IPS DF 19.7 (cell line): ENCODE measurements at regions not wholly inside any gene's neighbourhood (a gene's known extent, or its start where the extent isn't known, plus 50 kb on each side); places are given as distances from the start of the nearest gene placed in this dataset.

ENCODE experiments used
- DNase-seq: peaks from one replicate; pipeline ENCODE4 v3.0.0-alpha.2; 2013; ENCODE audit warnings: low read depth, low spot score

GRCh38 chr11:11140510-11140909, 212.5 kb downstream of the CSNK2A3 start:
- no peak for DNase-seq

- DNase-seq: no peak
Measured at GRCh38 chr11:11137339-11137738, 215.7 kb downstream of the CSNK2A3 start.

DNA sequence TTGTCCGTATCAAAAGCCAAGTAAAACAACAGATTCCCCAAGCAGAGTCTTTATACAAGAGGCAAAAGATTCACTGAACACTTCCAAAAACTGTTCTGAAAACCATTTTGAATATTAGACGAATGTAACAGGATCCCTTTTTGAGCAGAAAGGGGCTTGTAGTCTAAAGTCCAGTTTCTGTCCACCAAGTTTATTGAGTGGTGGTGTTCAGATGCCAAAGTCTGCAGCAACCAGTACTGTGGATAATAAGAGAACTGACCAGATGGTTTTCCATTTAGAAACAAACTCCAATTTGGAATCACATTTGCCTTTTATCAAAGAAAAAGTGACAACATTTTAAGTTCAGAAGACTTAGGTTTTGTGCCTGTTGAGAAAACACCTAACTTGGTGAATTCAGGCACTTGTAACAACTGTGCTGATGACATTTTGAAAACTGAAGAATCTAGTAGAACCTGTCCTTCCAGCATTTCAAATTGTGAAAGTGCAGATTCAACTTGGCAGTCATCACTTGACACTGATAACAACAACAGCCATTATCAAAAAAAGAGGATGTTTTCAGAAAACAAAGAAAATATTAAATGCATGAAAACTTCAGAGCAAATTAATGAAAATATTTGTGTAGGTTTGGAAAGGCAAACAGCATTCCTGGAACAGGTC, 217.1 kb downstream of the CSNK2A3 start:
- DNase-seq: no peak

DNA sequence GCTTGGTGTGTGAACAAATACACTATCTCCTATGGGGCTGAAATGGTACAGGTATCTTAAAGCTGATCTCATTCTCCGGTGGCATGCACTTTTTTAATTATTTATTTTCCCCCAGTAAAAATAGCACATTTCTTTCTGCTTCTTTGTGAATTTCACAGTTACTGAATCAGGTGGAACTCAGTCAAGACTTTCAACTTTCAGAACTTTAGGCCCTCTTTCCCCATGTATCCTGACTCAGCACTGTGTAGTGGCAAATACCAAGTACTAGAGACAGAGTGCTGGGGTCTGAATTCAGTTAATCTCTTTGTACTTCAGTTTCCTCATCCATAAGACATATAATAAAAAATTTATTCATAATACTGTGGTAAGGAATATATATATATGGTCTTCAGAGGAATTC, 223.9 kb downstream of the CSNK2A3 start:
- DNase-seq: no peak

DNA sequence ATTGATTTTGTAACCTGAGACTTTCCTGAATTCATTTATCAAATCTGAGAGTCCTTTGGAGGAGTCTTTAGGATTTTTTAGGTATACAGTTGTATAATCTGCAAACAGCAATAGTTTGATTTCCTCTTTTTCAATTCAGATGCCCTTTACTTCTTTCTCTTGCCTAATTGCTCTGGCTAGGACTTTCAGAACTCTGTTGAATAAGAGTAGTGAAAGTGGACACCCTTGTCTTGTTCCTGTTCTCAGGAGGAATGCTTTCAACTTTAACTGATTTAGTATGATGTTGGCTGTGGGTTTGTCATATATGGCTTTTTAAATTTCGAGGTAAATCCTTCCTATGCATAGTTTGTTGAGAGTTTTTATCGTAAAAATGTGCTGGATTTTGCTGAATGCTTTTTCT, 227.4 kb downstream of the CSNK2A3 start:
- no peak for DNase-seq

GRCh38 chr11:11122749-11123148, 230.3 kb downstream of the CSNK2A3 start:
- no peak for DNase-seq

DNA sequence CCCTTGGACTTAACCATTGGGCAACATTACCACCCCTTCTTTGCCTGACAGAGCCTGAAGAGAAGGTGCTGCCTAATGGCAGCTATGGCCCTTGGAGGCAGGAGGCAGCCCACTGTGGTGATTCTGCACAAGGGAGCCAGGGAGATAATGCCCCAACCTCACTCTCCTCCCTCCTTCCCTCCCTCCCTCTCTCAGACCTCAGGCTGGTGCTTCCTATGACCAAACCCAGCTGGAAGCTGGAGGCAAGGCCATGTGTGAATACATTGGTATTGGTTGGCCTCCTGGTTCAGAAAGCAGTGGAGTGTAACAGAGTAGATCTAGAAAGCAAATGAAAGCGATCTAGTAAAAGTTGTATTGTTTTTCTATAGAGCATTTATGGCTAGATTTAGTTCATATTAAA, 233.1 kb downstream of the CSNK2A3 start:
- no peak for DNase-seq

DNA sequence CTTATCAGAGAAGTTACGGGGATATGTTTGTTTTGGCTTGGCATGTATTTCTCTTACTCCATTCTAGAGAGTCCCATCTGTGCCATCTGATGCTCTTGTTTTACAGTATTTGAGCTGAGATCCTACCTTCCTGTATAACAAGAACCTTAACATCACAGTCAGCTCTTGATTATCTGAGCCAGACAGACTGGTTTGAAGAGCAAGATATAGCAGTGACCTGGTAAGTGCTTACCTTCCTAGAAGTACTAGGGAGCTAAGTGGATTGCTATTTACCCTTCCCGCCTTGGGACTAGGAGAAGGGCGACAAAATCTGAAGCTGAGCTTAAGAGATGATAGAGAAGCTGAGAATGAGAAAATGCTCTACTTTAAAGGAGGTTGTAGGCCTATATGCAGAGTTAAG, 235.3 kb downstream of the CSNK2A3 start:
- no peak for DNase-seq

DNA sequence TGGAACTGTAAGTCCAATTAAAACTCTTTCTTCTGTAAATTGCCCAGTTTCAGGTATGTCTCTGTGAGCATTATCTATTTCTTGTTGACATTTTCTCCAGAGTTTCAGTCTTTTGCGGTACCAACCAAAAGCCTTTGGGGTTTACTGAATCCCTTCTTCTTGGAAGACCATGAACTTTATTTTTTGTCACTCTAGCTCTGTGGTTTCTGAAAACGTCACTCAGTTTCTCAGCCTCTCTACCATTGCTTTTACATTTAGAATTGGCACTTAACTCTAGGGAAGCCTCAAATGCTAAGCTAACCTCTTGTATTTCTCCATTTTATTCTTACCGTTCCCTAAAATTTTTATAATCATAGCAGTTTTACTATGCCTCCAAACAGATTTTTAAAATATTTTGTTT, 237.6 kb downstream of the CSNK2A3 start:
- DNase-seq: no peak

DNA sequence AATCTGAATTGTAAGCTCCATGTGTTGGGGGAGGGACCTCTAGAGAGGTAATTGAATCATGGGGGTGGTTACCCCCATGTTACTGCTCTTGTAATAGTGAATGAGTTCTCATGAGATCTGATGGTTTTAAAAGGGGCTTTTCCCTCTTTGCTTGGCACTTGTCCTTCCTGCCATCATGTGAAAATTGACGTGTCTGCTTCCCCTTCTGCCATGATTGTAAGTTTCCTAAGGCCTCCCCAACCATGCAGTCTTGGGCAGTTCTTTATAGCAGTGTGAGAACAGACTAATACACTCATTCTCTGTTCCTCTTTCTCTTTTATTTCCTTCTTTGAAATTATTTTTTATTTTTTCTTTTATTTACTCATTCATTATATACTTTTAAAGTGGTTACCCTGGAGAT, 239.4 kb downstream of the CSNK2A3 start:
- no peak for DNase-seq

DNA sequence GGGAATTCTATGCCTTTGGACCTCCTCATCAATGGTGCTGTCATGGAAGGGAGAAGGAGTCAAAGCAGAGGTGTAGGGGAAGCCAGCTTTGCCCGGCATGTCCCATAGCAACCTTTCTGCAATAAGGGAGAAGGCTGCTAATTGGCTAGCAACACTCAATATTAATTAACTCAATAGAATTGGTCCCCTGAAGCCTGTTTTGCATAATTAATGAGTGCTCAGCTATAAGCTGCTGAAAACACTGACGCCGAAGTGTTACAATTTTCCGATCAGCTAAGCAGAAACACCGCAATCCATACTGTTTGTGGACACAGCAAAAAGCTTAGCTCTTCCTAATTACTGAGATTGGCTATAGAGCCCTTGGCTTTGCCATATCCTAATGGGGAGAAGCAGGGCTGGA, 245.0 kb downstream of the CSNK2A3 start:
- DNase-seq: no peak

- DNase-seq: no peak
Measured at GRCh38 chr11:11107076-11107723, 245.8 kb downstream of the CSNK2A3 start.

GRCh38 chr11:11105361-11105760, 247.5 kb upstream of the ZBED5 start:
- DNase-seq: no peak

DNA sequence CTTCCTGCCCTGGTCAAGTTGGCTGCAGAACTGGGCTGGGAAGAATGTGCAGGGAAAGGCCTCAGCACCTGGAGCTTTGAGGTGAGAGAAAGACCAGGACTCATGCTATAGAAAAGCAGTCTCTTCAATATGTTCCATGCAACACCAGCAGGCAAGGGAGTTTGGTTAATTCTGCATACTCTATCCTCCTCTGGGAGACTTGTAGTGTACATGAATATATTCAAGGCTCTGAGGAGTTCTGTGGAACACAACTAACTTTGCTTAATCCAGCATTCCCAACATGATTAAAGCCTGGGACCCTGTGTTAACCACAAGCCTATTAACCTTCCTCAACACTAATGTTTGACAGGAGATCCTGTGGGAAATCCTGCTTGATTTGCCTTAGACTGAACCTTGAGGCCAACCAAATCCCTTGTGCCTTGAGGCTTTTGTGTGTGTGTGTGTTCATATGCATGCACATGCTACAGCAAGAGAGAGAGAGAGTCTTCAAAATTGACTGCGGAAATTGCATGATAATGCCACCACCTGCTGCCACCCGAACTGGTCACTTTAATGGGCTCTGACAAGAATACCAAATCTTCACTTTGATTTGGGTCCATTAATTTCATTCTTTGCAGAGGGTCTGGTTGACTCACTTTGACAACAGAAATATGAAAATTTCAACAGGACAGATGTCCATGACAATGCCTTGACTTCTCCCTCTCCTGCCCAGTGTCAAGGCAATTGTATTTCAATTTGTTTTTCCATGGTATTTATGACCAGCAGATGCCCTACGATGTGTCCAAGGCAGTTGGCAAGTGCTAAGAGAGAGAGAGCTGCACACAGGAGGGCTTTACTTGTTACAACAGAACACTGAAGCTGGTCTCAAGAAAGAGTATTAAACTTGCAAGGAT, 238.2 kb upstream of the ZBED5 start:
- no peak for DNase-seq

DNA sequence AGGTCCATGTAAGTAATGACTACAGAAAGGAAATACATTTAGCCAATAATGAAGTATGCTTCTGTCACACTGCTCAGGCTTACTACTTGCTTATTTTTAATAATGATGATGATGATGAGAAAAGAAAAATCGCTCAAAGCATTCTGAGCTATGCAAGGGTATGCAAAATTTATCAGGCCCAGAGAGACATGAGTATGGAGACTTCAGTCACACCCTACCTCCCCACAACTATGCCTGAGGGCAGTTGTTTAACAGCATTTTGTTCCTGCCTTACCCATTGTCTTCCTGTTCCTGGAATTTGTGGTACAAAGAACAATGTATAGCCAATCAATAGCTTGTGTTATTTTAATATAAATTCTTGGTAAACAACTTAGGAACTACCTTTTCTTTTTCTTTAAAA, 232.6 kb upstream of the ZBED5 start:
- DNase-seq: no peak

GRCh38 chr11:11089805-11090204, 232.0 kb upstream of the ZBED5 start:
- no peak for DNase-seq

- DNase-seq: no peak
Measured at GRCh38 chr11:11086979-11087378, 229.1 kb upstream of the ZBED5 start.

GRCh38 chr11:11085580-11085979, 227.7 kb upstream of the ZBED5 start:
- DNase-seq: no peak

GRCh38 chr11:11084337-11084736, 226.5 kb upstream of the ZBED5 start:
- DNase-seq: no peak

DNA sequence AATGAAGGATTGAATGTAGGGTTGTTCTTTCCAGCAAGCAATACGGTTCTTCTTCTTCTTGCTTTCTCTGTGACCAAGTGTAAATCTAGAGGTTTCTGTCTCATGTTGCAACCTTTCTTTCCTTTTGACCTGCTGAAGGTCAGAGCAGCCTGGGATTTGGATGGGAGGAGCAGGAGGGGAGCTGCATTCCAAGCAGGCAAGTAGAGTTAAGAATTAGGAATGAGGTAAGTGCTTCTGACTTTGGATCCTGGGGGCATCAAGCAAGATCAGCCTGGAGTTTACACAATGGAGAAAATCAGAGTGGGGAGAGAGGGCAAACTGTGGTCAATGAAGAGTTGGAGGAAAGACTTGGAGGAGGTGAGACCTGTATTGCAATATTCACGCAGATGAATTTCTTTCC, 225.6 kb upstream of the ZBED5 start:
- DNase-seq: no peak

GRCh38 chr11:11082646-11083045, 224.8 kb upstream of the ZBED5 start:
- no peak for DNase-seq

DNA sequence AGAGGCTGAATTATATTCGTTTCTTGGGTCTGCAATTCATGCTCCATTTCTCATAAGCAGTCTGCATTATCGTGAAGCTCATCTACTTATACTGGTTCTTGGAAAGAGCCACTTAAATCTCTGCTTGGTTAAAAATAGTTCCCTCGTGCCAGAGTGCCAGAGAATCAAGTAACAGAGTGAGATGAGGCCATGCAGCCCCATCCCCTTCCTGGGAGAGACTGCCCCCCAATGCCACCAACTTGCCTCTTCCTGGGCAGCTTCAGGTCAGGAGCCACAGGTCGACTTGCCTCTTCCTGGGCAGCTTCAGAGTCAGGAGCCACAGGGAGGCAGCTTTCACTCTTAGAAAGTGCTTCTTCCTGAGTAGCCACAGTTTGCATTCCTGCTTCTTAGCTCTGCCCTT, 223.9 kb upstream of the ZBED5 start:
- DNase-seq: no peak

GRCh38 chr11:11081288-11081687, 223.4 kb upstream of the ZBED5 start:
- no peak for DNase-seq
